CD4-positive, alpha-beta T cell (primary cell): ENCODE measurements at regions not wholly inside any gene's neighbourhood (a gene's known extent, or its start where the extent isn't known, plus 50 kb on each side); places are given as distances from the start of the nearest gene placed in this dataset.

Experiments
- ATAC-seq: fragments of 200-7000 bp; cut with Tn5 transposase; one replicate; pipeline ENCODE4 v1.10.0; 2022; ENCODE audit warnings: mild to moderate bottlenecking; ENCODE audit not compliant: poor library complexity
- CTCF ChIA-PET: fragments of 350-600 bp; sonication (Branson Sonifier 250); formaldehyde crosslinking; loops from one replicate; lab custom pipeline; 2021; ENCODE audit warnings: antibody characterized with exemption, inconsistent platforms; lab: Charles Lee
- POLR2A ChIA-PET: fragments of 350-600 bp; sonication (Branson Sonifier 250); formaldehyde crosslinking; loops from one replicate; lab custom pipeline; 2021; ENCODE audit warnings: antibody characterized with exemption, inconsistent platforms; lab: Charles Lee
- DNase-seq, 14 experiments: peaks; one replicate each; pipeline ENCODE4 v3.0.0-alpha.2; 2013 to 2020; ENCODE audit warnings: mixed read lengths in 2 of 14
- H3K27ac ChIP-seq, 2 donors: one replicate each; pipeline versions ENCODE4 v1.5.1 to v1.7.0; 2013; ENCODE audit warnings: low read length in 2 of 2, low read depth in 1 of 2, mild to moderate bottlenecking in 1 of 2
- H3K27me3 ChIP-seq, 2 experiments: 1 replicate in 1 of 2; 2 replicates in 1 of 2; pipeline versions ENCODE4 v1.6.1 to v1.7.0; 2013; ENCODE audit warnings: low read length in 2 of 2, control low read depth in 1 of 2, mild to moderate bottlenecking in 1 of 2, moderate library complexity in 1 of 2; ENCODE audit not compliant: insufficient read depth in 2 of 2, control insufficient read depth in 1 of 2
- H3K36me3 ChIP-seq: one replicate; pipeline ENCODE4 v1.6.1; 2013; ENCODE audit warnings: low read length, control low read depth; ENCODE audit not compliant: insufficient read depth
- H3K4me1 ChIP-seq: one replicate; pipeline ENCODE4 v1.6.1; 2013; ENCODE audit warnings: low read length, control low read depth; ENCODE audit not compliant: insufficient read depth
- H3K4me3 ChIP-seq: one replicate; pipeline ENCODE4 v1.5.1; 2013; ENCODE audit warnings: mild to moderate bottlenecking, low read length, moderate library complexity
- H3K9me3 ChIP-seq, 2 experiments: 1 replicate in 1 of 2; 2 replicates in 1 of 2; pipeline versions ENCODE4 v1.6.1 to v1.7.0; 2013; ENCODE audit warnings: low read length in 2 of 2, mild to moderate bottlenecking in 2 of 2, control low read depth in 1 of 2, moderate library complexity in 1 of 2; ENCODE audit not compliant: control insufficient read depth in 1 of 2, insufficient read depth in 1 of 2
- H3K27ac Mint-ChIP-seq: one replicate; pipeline ENCODE4 v1.8.0; 2020; ENCODE audit warnings: mixed read lengths
- H3K27me3 Mint-ChIP-seq: one replicate; pipeline ENCODE4 v1.8.0; 2021; ENCODE audit warnings: mixed read lengths
- H3K36me3 Mint-ChIP-seq: one replicate; pipeline ENCODE4 v1.8.0; 2021; ENCODE audit warnings: low read depth, mixed read lengths
- H3K4me1 Mint-ChIP-seq: one replicate; pipeline ENCODE4 v1.8.0; 2021; ENCODE audit warnings: low read depth, mixed read lengths
- H3K4me3 Mint-ChIP-seq: one replicate; pipeline ENCODE4 v1.8.0; 2020; ENCODE audit warnings: mild to moderate bottlenecking, mixed read lengths
- H3K9me3 Mint-ChIP-seq: one replicate; pipeline ENCODE4 v1.8.0; 2020; ENCODE audit warnings: mixed read lengths
- intact Hi-C, 2 experiments: fragments of 100-400 bp; cut with DNase I in 1 of 2; cut with micrococcal nuclease in 1 of 2; formaldehyde crosslinking; loops; one replicate each; pipeline versions ENCODE4 v1.15.1 to v1.9.0; 2023 to 2025; cut with DNase I, micrococcal nuclease
- TF ChIP-seq, protein P1 (sequence below): fragments of 200-600 bp; IDR thresholded peaks from one replicate; pipeline ENCODE4 v1.8.0; 2022; ENCODE audit warnings: antibody characterized with exemption, mild to moderate bottlenecking

DNA sequence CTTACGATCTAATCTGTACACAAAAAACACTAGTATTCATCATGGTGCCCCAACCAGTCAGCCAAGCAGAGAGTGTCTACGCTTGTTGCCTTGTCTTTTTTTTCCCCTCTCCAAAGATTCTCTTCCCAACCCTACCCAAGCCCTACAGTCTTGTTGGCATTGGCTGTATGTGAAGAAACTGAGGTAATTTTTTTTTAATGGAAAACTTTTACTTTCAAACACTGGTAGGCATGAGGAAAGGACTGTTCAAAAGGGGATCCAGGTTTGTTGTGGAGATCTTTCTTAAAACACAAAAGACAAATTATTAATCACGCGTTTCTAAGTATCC is 89.2 kb upstream of the PRSS16 start:
- no peak for ATAC-seq
- TF ChIP-seq, protein P1, sequence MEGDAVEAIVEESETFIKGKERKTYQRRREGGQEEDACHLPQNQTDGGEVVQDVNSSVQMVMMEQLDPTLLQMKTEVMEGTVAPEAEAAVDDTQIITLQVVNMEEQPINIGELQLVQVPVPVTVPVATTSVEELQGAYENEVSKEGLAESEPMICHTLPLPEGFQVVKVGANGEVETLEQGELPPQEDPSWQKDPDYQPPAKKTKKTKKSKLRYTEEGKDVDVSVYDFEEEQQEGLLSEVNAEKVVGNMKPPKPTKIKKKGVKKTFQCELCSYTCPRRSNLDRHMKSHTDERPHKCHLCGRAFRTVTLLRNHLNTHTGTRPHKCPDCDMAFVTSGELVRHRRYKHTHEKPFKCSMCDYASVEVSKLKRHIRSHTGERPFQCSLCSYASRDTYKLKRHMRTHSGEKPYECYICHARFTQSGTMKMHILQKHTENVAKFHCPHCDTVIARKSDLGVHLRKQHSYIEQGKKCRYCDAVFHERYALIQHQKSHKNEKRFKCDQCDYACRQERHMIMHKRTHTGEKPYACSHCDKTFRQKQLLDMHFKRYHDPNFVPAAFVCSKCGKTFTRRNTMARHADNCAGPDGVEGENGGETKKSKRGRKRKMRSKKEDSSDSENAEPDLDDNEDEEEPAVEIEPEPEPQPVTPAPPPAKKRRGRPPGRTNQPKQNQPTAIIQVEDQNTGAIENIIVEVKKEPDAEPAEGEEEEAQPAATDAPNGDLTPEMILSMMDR: no peak
- CTCF ChIA-PET: interaction anchor here (1.5 kb wide), 1 partner anchor 638 kb away, joined by 3 read pairs; no protein-coding TSS in a partner anchor
- Histone ChIP-seq H3K27me3 (no peaks in the 10 kb centered on the region), H3K27ac (no peak overlapping the region), H3K36me3 (no peaks in the 10 kb centered on the region), H3K4me3 (peak overlapping the region; percentile 59), H3K9me3 (no peaks in the 10 kb centered on the region), H3K4me1 (peaks cover 22% of the 10 kb centered on the region)
- Mint-ChIP-seq H3K4me3 (peak overlapping the region; percentile 90), H3K4me1 (peaks cover 44% of the 10 kb centered on the region), H3K36me3 (peaks cover 9% of the 10 kb centered on the region), H3K27ac (peak overlapping the region; percentile 96), H3K27me3 (peaks cover 7% of the 10 kb centered on the region), H3K9me3 (peaks cover 3% of the 10 kb centered on the region)
- DNase-seq: no peak
- POLR2A ChIA-PET: interaction anchor here (2.7 kb wide), 1 partner anchor 650 kb away, joined by 12 read pairs; a partner anchor contains a TSS
- intact Hi-C loops: loop anchor here (1.0 to 5.0 kb wide), 5 partner anchors 12 to 595 kb away; a partner anchor contains a TSS

- H3K4me1 Mint-ChIP-seq: peaks cover 36% of the 10 kb centered on the region
- peak overlapping the region; percentile 50 for H3K27ac Mint-ChIP-seq
- Histone ChIP-seq H3K4me1 (peaks cover 22% of the 10 kb centered on the region), H3K9me3 (no peaks in the 10 kb centered on the region), H3K27ac (no peak overlapping the region), H3K27me3 (no peaks in the 10 kb centered on the region), H3K36me3 (no peaks in the 10 kb centered on the region), H3K4me3 (no peak overlapping the region)
- ATAC-seq (no peak), DNase-seq (no peak)
- H3K36me3 Mint-ChIP-seq: peaks cover 9% of the 10 kb centered on the region
- H3K9me3 Mint-ChIP-seq: peaks cover 3% of the 10 kb centered on the region
- H3K4me3 Mint-ChIP-seq: no peak overlapping the region
- intact Hi-C loops: loop anchor here (1.0 to 5.0 kb wide), 7 partner anchors 17 to 1198 kb away; partner anchors contain the start of gene POM121L2 (in 1 of the 2)
- CTCF ChIA-PET: interaction anchor here (0.5 to 1.9 kb wide), 3 partner anchors 33 to 736 kb away, joined by 3 to 10 read pairs (median 8); no protein-coding TSS in a partner anchor
- POLR2A ChIA-PET: interaction anchor here (2.4 to 2.7 kb wide), 2 partner anchors 13 to 649 kb away, joined by 11 to 12 read pairs; a partner anchor contains a TSS
- TF ChIP-seq, protein P1: no peak
- H3K27me3 Mint-ChIP-seq: peaks cover 7% of the 10 kb centered on the region
These were observed 87.8 kb upstream of the PRSS16 start for GRCh38 chr6:27159725-27160124.

DNA sequence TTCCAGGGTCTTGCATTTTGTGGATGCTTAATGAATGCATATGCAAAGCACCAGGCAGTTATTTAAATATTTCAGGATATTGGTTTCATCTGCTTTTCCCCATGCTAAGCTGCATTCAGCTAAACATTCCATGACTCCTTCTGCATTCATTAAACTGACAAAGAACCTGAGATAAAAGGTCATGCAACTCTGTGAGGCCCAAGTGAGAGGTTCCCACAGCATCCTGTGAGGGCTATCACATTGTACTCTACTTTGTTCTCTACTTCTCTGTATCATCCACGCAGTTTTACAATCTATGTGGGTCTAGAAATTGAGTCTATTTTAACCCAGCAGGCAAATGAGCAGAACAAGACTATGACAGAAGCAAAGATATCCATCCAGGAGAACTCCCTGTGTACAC is 86.4 kb upstream of the PRSS16 start:
- H3K27me3 ChIP-seq: no peaks in the 10 kb centered on the region
- peaks cover 9% of the 10 kb centered on the region for H3K36me3 Mint-ChIP-seq
- H3K27ac ChIP-seq: no peak overlapping the region
- peaks cover 28% of the 10 kb centered on the region for H3K4me1 Mint-ChIP-seq
- H3K4me1 ChIP-seq: peaks cover 13% of the 10 kb centered on the region
- ATAC-seq (no peak), DNase-seq (no peak)
- H3K36me3 ChIP-seq: no peaks in the 10 kb centered on the region
- CTCF ChIA-PET: interaction anchor here (1.9 to 3.9 kb wide), 2 partner anchors 16 to 34 kb away, joined by 10 to 14 read pairs (median 12); no protein-coding TSS in a partner anchor
- TF ChIP-seq, protein P1: no peak
- peaks cover 7% of the 10 kb centered on the region for H3K27me3 Mint-ChIP-seq
- no peak overlapping the region for H3K4me3 ChIP-seq
- H3K9me3 Mint-ChIP-seq: peaks cover 3% of the 10 kb centered on the region
- no peaks in the 10 kb centered on the region for H3K9me3 ChIP-seq
- no peak overlapping the region for H3K4me3 Mint-ChIP-seq
- intact Hi-C loops: loop anchor here in 1 of 2 experiments (5.0 kb wide), 4 partner anchors 151 to 736 kb away; partner anchors contain the start of gene POM121L2
- H3K27ac Mint-ChIP-seq: no peak overlapping the region
- POLR2A ChIA-PET: interaction anchor here (1.4 to 2.4 kb wide), 2 partner anchors 14 to 733 kb away, joined by 5 to 11 read pairs; a partner anchor contains a TSS
